RWPE1 (cell line): ENCODE measurements at regions not wholly inside any gene's neighbourhood (a gene's known extent, or its start where the extent isn't known, plus 50 kb on each side); places are given as distances from the start of the nearest gene placed in this dataset.

Experiments
- CTCF ChIA-PET: fragments of 350-600 bp; sonication (Branson Sonifier 250); formaldehyde crosslinking; extraction: SDS; loops from one replicate; lab custom pipeline; 2021; lab: Yijun Ruan, JAX
- POLR2A ChIA-PET: fragments of 400-600 bp; formaldehyde crosslinking; extraction: SDS; loops from one replicate; lab custom pipeline; 2020; ENCODE audit warnings: antibody characterized with exemption; ENCODE audit not compliant: low non-redundant PET; lab: Yijun Ruan, JAX
- DNase-seq: peaks from one replicate; pipeline ENCODE4 v3.0.0; 2012; ENCODE audit warnings: low spot score
- H3K27ac ChIP-seq: fragments of 450-650 bp; 2 replicates; pipeline ENCODE4 v1.5.1; 2017
- CTCF ChIP-seq: fragments of 450-650 bp; conservative IDR thresholded peaks from 2 replicates; pipeline ENCODE4 v1.5.1; 2017; ENCODE audit warnings: low read depth, mild to moderate bottlenecking

GRCh38 chr2:56648802-56649201, 465.0 kb downstream of the CCDC85A start:
- POLR2A ChIA-PET: no interaction called here
- DNase-seq: no peak
- CTCF ChIA-PET: no interaction called here
- H3K27ac ChIP-seq: no peak overlapping the region
- no peak for TF ChIP-seq CTCF

GRCh38 chr2:56654936-56655335, 471.1 kb downstream of the CCDC85A start:
- CTCF ChIA-PET: no interaction called here
- no peak for DNase-seq
- no peak for TF ChIP-seq CTCF
- H3K27ac ChIP-seq: no peak overlapping the region
- POLR2A ChIA-PET: no interaction called here

- no peak for TF ChIP-seq CTCF
- ChIA-PET POLR2A (no interaction called here), CTCF (no interaction called here)
- no peak for DNase-seq
- H3K27ac ChIP-seq: no peak overlapping the region
Measured at GRCh38 chr2:56656826-56657225, 473.0 kb downstream of the CCDC85A start.

- DNase-seq: no peak
Measured at GRCh38 chr2:56666777-56667176, 483.0 kb downstream of the CCDC85A start.

GRCh38 chr2:56671973-56672569, 488.3 kb downstream of the CCDC85A start:
- TF ChIP-seq CTCF: no peak
- no peak overlapping the region for H3K27ac ChIP-seq
- CTCF ChIA-PET: no interaction called here
- POLR2A ChIA-PET: no interaction called here
- DNase-seq: no peak

More at GRCh38 chr2:56666777-56667176, 483.0 kb downstream of the CCDC85A start:
- TF ChIP-seq CTCF: no peak
- H3K27ac ChIP-seq: no peak overlapping the region
- ChIA-PET POLR2A (no interaction called here), CTCF (no interaction called here)

GRCh38 chr2:56674084-56674483, 490.3 kb downstream of the CCDC85A start:
- CTCF ChIA-PET: no interaction called here
- no peak for TF ChIP-seq CTCF
- POLR2A ChIA-PET: no interaction called here
- no peak overlapping the region for H3K27ac ChIP-seq
- no peak for DNase-seq
